BJ (cell line): ENCODE measurements at regions not wholly inside any gene's neighbourhood (a gene's known extent, or its start where the extent isn't known, plus 50 kb on each side); places are given as distances from the start of the nearest gene placed in this dataset.
"Not testable (repeated sequence)": the region's sequence is repeated elsewhere in the genome, so short reads cannot be mapped to it uniquely, and the experiment has no call there.

Source experiments
- CTCF ChIA-PET: fragments of 350-600 bp; formaldehyde crosslinking; extraction: SDS; loops from one replicate; lab custom pipeline; 2021; ENCODE audit warnings: antibody characterized with exemption, inconsistent platforms; lab: Yijun Ruan, JAX
- POLR2A ChIA-PET: fragments of 300-600 bp; sonication (Branson Sonifier 250); formaldehyde crosslinking; extraction: SDS; loops from one replicate; lab custom pipeline; 2021; ENCODE audit warnings: antibody characterized with exemption; lab: Charles Lee
- DNase-seq: peaks from one replicate; pipeline ENCODE4 v3.0.0-alpha.2; 2011; ENCODE audit warnings: low read depth
- H3K27me3 ChIP-seq: 2 replicates; pipeline ENCODE4 v1.6.0; 2011; ENCODE audit warnings: low read length; ENCODE audit not compliant: control insufficient read depth, insufficient read depth
- H3K36me3 ChIP-seq: 2 replicates; pipeline ENCODE4 v1.5.1; 2011; ENCODE audit warnings: low read length; ENCODE audit not compliant: control insufficient read depth, insufficient read depth
- H3K4me3 ChIP-seq: 2 replicates; pipeline ENCODE4 v1.5.1; 2011; ENCODE audit warnings: low read depth, mild to moderate bottlenecking, control low read depth, low read length
- TF ChIP-seq, protein P1 (sequence below): IDR thresholded peaks from 2 replicates; pipeline ENCODE4 v1.5.1; 2011; ENCODE audit warnings: low read depth, mild to moderate bottlenecking, control low read depth, inconsistent platforms, low read length, moderate library complexity; ENCODE audit not compliant: insufficient read depth

GRCh38 chr18:10101729-10102128 is 187.9 kb downstream of the VAPA start:
- CTCF ChIA-PET, result interaction anchor here (0.7 to 1.1 kb wide), 3 partner anchors 11 to 416 kb away, joined by 3 to 5 read pairs (median 4); no protein-coding TSS in a partner anchor
- Histone ChIP-seq H3K27me3 (0 out of 2 replicates have a peak, but pooled peaks cover 1% of the 10 kb centered on the region), H3K36me3 (no peaks in the 10 kb centered on the region), H3K4me3 (no peak overlapping the region)
- TF ChIP-seq, protein P1, sequence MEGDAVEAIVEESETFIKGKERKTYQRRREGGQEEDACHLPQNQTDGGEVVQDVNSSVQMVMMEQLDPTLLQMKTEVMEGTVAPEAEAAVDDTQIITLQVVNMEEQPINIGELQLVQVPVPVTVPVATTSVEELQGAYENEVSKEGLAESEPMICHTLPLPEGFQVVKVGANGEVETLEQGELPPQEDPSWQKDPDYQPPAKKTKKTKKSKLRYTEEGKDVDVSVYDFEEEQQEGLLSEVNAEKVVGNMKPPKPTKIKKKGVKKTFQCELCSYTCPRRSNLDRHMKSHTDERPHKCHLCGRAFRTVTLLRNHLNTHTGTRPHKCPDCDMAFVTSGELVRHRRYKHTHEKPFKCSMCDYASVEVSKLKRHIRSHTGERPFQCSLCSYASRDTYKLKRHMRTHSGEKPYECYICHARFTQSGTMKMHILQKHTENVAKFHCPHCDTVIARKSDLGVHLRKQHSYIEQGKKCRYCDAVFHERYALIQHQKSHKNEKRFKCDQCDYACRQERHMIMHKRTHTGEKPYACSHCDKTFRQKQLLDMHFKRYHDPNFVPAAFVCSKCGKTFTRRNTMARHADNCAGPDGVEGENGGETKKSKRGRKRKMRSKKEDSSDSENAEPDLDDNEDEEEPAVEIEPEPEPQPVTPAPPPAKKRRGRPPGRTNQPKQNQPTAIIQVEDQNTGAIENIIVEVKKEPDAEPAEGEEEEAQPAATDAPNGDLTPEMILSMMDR, result no peak
- no peak for DNase-seq
- POLR2A ChIA-PET, result no interaction called here

DNA sequence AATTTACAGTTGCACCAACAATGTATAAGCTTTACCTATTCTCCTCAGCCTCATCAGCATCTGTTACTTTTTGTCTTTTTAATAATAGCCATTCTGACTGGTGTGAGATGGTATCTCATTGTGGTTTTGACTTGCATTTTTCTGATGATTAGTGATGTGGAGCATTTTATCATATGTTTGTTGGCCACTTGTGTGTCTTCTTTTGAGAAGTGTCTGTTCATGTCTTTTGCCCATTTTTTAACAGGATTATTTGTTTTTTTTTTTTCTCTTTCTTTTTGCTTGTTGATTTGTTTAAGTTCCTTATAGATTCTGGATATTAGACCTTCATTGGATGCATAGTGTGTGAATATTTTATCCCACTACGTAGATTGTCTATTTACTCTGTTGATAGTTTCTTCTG is 191.3 kb downstream of the VAPA start:
- CTCF ChIA-PET, POLR2A ChIA-PET, DNase-seq: not testable (repeated sequence)

DNA sequence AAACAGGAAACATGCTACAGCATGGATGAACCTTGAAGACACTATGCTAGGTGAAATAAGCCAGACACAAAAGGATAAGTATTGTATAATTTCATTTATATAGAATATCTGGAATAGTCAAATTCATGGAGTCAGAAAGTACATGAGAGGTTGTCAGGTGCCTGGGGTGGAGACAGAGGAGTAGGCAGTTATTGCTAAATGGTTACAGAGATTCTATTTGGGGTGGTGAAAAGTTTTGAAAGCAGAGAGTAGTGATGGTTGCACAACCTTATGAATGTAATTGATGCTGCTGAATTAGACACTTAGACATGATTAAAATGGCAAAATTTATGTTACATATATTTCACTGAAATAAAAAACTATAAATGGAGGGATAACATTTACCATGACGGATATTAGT is 197.4 kb downstream of the VAPA start:
- Histone ChIP-seq H3K36me3 (no peaks in the 10 kb centered on the region), H3K4me3 (no peak overlapping the region), H3K27me3 (peaks cover 2% of the 10 kb centered on the region; the same call in 1 of the 2 replicates)
- TF ChIP-seq, protein P1, result no peak
- no peak for DNase-seq
- ChIA-PET CTCF (interaction anchor here (0.6 kb wide), 1 partner anchor 1304 kb away, joined by 3 read pairs; no protein-coding TSS in a partner anchor), POLR2A (no interaction called here)

More for the DNA sequence above, 191.3 kb downstream of the VAPA start:
- H3K27me3 ChIP-seq, H3K4me3 ChIP-seq, H3K36me3 ChIP-seq: not testable (repeated sequence)

- CTCF ChIA-PET, result interaction anchor here (0.6 to 1.3 kb wide), 2 partner anchors 13 to 218 kb away, joined by 3 read pairs; no protein-coding TSS in a partner anchor
- no peak for DNase-seq
- Histone ChIP-seq H3K36me3 (no peaks in the 10 kb centered on the region), H3K27me3 (peaks cover 2% of the 10 kb centered on the region; the same call in 1 of the 2 replicates), H3K4me3 (no peak overlapping the region)
- POLR2A ChIA-PET, result no interaction called here
- TF ChIP-seq, protein P1, result no peak
Observed at GRCh38 chr18:10111944-10112343, 198.1 kb downstream of the VAPA start.

DNA sequence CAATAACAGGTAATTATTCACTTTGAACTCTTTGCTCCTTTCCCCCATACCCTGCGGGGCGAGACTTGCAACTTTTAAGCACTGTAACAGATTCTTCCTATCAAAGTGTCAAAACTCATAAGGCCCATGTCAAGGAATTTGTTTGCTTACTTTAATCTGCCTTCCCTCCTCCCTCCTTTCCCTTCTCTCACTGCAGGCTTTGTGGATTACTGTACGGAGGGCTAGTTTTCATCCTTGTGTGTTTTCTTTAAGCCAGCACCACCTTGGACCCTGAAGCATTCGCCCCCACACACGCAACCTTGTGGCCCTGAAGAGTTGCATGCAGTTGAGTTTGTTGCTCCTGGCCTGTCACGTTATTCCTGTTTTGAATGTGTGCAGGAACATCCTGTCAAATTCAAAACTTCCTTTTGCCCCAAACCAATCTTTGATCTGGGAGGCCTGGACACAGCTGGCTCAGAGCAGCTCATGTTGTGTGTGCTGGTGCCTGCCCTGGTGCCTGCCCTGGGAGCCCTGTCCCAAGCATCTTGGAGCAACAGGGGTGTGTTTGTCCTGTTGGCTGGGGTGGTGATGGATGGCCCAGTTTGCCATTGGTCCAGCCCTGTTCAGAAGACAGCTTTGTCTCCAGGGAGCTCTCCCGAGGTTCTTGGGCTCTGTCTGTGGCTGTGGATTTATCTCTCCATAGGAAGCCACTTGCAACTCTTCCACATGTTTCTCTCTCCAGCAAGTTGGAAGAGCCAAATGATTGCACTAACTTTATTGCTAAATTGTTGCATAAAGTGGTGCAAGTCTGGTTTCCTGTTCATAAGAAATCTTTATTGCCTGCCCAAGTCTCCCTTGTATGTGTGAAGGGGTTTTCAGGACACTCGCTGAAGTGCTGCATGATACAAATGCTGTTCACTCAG is 199.6 kb downstream of the VAPA start:
- Histone ChIP-seq H3K36me3 (no peaks in the 10 kb centered on the region), H3K27me3 (peaks cover 2% of the 10 kb centered on the region; the same call in 1 of the 2 replicates), H3K4me3 (no peak overlapping the region)
- POLR2A ChIA-PET, result no interaction called here
- CTCF ChIA-PET, result interaction anchor here (1.3 kb wide), 1 partner anchor 15 kb away, joined by 3 read pairs; no protein-coding TSS in a partner anchor
- no peak for DNase-seq
- TF ChIP-seq, protein P1, result no peak
